Lower leg skin (tissue), 3 donors: ENCODE measurements at regions not wholly inside any gene's neighbourhood (a gene's known extent, or its start where the extent isn't known, plus 50 kb on each side); places are given as distances from the start of the nearest gene placed in this dataset.

ENCODE experiments used
- CTCF ChIP-seq, 3 donors: fragments of 450-650 bp; IDR thresholded peaks; one replicate each; pipeline ENCODE4 v1.5.1; 2016; ENCODE audit warnings: antibody characterized with exemption in 3 of 3, mild to moderate bottlenecking in 3 of 3, moderate library complexity in 2 of 3
- POLR2A ChIP-seq, 2 donors: fragments of 450-650 bp; IDR thresholded peaks; one replicate each; pipeline ENCODE4 v1.6.1; 2016 to 2017; ENCODE audit warnings: antibody characterized with exemption in 2 of 2, mild to moderate bottlenecking in 1 of 2, moderate library complexity in 1 of 2

GRCh38 chr20:39264506-39265172, 302.5 kb downstream of the DHX35 start:
- peak in 1 of 3 donors; percentile 28 for TF ChIP-seq CTCF (IDR thresholded peaks at IDR 0.05)
- TF ChIP-seq POLR2A (IDR thresholded peaks at IDR 0.05) = no peak
